GM12864 (cell line): ENCODE measurements at regions not wholly inside any gene's neighbourhood (a gene's known extent, or its start where the extent isn't known, plus 50 kb on each side); places are given as distances from the start of the nearest gene placed in this dataset.
"Not testable (repeated sequence)": the region's sequence is repeated elsewhere in the genome, so short reads cannot be mapped to it uniquely, and the experiment has no call there.

Experiments
- DNase-seq: peaks from one replicate; pipeline ENCODE4 v3.0.0-alpha.2; 2011; ENCODE audit warnings: low read depth
- H3K4me3 ChIP-seq: 2 replicates; pipeline ENCODE4 v1.5.1; 2011; ENCODE audit warnings: mild to moderate bottlenecking, low read depth, low read length, control low read depth
- CTCF ChIP-seq: IDR thresholded peaks from 2 replicates; pipeline ENCODE4 v1.5.1; 2011; ENCODE audit warnings: low read depth, mild to moderate bottlenecking, moderate library complexity, low read length, control low read depth, inconsistent platforms; ENCODE audit errors: missing control alignments

DNA sequence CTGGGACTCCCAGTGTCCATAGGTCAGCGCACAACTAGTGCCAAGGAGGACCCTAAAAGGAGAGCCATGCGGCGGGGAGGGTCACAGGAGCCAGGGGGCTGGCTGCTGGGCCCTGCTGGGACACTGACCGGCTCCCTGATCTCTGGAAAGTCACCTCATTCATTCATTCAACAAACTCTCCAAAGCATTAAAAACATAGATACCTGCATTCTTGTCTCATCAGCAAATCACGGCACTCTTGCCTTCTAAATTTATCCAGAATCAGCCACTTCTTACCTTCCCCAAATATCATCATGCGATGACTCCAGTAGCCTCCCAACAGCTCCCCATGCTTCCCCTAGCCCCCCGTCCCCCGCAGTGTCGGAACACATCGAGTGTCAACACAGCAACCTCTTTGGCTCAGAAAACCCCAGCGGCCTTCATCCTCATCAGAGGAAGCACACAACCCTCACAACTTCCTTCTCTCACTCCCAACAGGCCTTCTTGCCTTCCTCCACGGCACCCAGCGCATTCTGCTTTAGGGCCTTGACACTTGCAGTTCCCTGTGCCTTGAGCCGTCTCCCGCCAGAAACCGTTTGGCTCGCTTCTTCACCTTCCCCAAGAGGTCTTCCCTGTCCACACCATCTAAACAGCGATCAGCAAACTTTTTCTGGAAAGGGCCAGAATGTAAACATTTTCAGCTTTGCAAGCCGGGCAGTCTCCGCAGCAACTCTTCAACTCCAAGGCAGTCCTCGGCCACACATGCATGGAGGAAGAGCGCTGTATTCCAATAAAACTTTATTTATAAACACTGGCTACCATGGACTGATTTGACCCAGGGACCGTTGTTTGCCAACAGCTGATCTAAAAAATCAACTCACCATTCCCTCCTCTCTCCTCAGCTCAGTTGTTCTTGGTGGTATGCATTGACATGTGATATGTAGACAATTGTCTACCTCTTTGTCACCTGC, 119.5 kb upstream of the TNRC6C start:
- H3K4me3 ChIP-seq, result no peak overlapping the region
- no peak for DNase-seq
- no peak for TF ChIP-seq CTCF

GRCh38 chr17:77839698-77840512, 118.6 kb upstream of the TNRC6C start:
- H3K4me3 ChIP-seq, result no peak overlapping the region
- TF ChIP-seq CTCF, result no peak
- DNase-seq, result no peak

DNA sequence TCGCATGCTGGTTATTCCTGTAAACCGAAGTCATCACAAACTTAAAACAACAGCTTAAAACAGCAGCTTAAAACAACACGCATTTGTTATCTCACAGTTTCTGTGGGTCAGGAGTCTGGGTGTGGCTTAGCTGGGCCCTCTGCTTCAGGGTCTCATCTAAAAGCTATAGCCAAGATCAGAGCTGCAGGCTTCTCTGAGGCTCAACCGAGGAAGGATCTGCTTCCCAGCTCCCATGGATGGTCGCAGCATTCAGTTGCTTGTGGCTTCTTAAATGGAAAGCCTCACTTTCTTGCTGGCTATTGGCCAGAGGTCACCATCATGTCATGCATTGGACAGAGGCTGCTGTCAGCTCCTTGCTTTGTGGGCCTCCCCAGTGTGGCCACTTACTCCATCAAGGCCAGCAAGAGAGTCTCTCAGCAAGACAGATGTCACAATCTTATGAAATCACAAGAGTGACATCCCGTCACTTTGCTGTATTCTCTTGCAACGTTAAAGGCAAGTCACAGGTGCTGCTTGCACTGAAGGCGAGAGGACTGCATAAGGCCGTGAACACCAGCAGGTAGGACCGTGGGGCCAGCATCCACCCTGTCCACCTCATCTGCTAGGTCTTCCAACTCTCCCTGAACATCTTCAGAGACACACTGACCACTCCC, 117.9 kb upstream of the TNRC6C start:
- no peak for TF ChIP-seq CTCF
- no peak overlapping the region for H3K4me3 ChIP-seq
- DNase-seq, result no peak

DNA sequence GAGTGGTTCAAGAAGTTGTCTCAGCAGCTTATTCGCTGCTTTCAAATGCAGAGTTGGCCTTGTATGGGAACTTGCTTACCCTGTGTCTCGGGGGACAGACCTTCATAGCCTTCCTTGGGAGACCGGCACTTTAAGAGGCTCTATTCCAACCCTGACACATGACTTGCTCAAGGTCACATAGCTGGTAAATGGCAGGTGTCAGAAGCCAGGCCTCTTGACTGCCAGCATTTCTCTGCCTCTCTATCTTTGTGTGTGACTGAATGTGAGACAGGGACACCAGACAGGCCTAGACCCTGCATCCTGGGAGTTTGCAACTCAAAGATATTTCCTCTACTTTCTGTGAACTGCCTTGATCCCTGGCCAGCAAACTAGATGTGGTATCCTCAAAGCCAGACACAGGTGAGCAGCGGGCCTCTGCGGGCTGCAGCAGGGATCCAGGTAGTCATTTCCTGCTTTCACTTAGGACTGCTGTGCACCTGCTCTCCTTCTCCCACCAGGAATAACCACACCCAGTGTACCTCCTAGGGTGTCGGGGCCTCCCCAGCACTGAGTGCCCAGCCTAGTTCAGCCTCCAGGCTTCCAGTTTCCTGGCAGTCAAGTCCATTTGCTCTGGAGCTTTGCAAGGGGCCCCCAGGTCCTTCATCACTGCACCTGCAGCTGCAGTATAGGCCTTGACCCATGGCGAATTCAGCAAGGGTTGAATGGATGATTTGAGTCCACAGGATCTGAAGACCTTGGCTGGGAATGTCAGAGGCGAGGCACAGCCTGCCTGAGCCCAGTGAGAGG, 116.6 kb upstream of the TNRC6C start:
- DNase-seq, result no peak
- no peak for TF ChIP-seq CTCF
- H3K4me3 ChIP-seq, result no peak overlapping the region

DNA sequence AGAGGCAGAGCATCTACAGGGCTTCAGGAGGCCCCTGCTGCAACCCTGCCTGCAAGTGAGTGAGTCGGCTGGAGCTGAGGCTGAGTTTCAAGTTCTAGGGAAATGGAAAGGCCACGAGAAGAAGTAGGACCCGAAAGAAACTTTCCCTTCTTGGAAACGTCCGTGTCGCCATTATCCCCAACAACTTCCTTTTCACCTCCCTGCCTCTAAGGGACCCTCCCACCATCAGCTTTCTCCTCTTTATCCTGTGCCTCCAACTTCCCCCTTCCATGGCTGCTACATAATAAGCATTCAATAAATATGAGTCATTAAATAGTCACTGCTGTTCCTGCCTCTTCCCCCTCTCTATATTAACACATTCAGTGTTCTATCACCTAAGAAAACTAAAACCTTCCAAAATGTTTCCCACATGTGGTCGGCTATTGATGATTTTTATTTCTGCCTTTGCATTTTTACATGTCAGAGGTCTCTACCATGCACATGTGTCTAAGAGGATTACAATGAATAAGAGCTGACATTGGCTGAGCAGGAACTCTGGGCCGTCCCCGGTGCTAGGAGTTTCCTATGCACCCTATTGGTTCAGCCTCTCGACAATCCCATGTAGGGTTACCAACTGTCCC, 115.9 kb upstream of the TNRC6C start:
- no peak for DNase-seq
- TF ChIP-seq CTCF, result no peak
- no peak overlapping the region for H3K4me3 ChIP-seq

DNA sequence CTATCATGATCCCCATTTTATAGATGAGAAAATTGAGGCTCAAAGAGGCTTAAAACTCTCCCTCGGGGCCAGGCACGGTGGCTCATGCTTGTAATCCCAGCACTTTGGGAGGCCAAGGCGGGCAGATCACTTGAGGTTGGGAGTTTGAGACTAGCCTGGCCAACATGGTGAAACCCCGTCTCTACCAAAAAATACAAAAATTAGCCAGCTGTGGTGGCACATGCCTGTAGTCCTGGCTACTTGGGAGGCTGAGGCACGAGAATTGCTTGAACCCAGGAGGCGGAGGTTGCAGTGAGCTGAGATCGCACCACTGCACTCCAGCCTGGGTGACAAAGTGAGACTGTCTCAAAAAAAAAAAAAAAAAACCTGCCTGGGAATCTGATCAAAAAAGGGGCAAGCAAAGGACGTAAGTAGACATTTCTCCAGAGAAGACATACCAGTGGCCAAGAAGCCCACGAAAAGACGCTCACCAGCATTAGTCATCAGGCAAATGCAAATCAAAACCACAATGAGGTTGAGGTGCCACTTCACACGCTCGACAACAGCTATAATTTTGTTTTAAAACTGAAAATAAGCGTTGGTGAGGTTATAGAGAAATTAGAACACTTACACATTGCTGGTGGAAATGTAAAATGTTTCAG, 115.1 kb upstream of the TNRC6C start:
- not testable (repeated sequence) for H3K4me3 ChIP-seq

More for the DNA sequence above, 115.1 kb upstream of the TNRC6C start:
- DNase-seq, result peak; percentile 31
